ENCODE measurements at regions not wholly inside any gene's neighbourhood (a gene's known extent, or its start where the extent isn't known, plus 50 kb on each side); places are given as distances from the start of the nearest gene placed in this dataset.

DNA sequence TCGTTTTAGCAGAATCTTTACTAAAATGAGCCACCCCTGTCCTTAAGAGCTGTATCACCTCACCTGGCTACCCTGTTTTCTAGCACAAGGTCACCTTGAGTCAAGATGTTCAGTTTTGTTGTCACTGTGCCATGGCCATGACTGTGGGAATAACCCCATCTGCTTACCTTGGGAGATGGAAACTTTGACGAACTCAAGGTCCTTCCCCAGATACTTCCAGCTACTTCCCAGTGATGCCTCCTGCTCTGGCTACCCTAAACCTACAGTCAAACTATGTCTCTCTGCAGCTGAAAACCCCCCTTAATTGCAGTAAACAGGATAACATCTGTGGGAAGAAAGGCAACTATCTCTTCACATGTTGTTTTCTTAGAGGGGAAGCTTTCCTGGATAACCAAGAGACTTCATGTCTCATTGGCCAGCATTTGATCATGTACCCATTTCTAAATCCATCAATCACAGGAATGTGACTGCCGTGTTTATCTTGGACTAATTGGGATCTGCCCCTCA, 89.5 kb upstream of the C1orf21 start:
- TF ChIP-seq, protein P1, sequence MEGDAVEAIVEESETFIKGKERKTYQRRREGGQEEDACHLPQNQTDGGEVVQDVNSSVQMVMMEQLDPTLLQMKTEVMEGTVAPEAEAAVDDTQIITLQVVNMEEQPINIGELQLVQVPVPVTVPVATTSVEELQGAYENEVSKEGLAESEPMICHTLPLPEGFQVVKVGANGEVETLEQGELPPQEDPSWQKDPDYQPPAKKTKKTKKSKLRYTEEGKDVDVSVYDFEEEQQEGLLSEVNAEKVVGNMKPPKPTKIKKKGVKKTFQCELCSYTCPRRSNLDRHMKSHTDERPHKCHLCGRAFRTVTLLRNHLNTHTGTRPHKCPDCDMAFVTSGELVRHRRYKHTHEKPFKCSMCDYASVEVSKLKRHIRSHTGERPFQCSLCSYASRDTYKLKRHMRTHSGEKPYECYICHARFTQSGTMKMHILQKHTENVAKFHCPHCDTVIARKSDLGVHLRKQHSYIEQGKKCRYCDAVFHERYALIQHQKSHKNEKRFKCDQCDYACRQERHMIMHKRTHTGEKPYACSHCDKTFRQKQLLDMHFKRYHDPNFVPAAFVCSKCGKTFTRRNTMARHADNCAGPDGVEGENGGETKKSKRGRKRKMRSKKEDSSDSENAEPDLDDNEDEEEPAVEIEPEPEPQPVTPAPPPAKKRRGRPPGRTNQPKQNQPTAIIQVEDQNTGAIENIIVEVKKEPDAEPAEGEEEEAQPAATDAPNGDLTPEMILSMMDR (IDR thresholded peaks at IDR 0.05; ENCODE audit: borderline replicate concordance, extremely low read depth, low read length, poor library complexity, severe bottlenecking): no peak
- no peak for TF ChIP-seq EZH2 (IDR thresholded peaks at IDR 0.05; ENCODE audit: borderline replicate concordance, low read depth, low read length, severe bottlenecking)
